ENCODE measurements at regions not wholly inside any gene's neighbourhood (a gene's known extent, or its start where the extent isn't known, plus 50 kb on each side); places are given as distances from the start of the nearest gene placed in this dataset.

GRCh38 chr20:11451793-11452291 is 465.9 kb upstream of the BTBD3 start (continued):
- no peak for TF ChIP-seq CTBP2 (IDR thresholded peaks at IDR 0.05; ENCODE audit: borderline replicate concordance, insufficient read depth, insufficient read length, low read length)
- TF ChIP-seq, protein P1, sequence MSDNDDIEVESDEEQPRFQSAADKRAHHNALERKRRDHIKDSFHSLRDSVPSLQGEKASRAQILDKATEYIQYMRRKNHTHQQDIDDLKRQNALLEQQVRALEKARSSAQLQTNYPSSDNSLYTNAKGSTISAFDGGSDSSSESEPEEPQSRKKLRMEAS (IDR thresholded peaks at IDR 0.05), result no peak

Measured in H1 (cell line).